ENCODE measurements at regions not wholly inside any gene's neighbourhood (a gene's known extent, or its start where the extent isn't known, plus 50 kb on each side); places are given as distances from the start of the nearest gene placed in this dataset.

- no peak for DNase-seq (ENCODE audit: low spot score)
Measured at GRCh38 chr1:5568321-5568720, 423.9 kb downstream of the NPHP4 start.

- DNase-seq (ENCODE audit: low spot score), result no peak
Measured at GRCh38 chr1:5567839-5568238, 424.4 kb downstream of the NPHP4 start.

- DNase-seq (ENCODE audit: low spot score), result no peak
Measured at GRCh38 chr1:5566924-5567323, 425.3 kb downstream of the NPHP4 start.

- DNase-seq (ENCODE audit: low spot score), result no peak
Measured at GRCh38 chr1:5565281-5566125, 426.7 kb downstream of the NPHP4 start.

DNA sequence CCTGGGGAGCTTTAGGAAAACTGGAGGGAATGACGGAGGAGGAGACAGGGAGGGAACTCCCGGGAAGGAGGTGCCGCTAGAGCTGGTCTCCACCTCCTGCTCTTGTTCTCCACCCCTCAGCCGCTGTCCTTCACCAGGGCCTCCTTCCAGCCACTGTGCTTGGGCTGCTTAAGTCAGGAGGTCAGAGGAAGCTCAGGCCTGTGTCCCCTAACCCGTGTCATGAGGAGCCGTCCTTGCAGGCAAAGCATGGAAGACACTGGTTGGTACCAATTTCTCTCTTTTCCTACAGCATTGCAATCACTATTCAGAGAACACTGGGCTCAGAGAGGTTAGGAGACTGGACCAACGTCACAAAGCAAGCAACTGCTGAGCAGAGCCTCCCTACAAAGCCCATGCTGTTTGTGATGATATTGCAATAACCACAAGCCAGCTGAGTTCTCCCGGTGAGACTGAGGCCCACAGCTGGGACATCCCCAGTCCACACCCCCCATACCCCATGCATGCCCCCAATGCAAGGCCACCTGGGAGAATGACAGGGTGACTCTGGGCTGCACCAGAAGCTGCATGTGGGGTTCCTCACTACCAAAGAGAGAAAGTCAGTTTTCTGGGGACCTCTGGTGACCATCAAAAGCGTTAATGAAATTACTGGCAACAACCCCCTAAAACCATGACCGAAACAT, 427.5 kb downstream of the NPHP4 start:
- no peak for DNase-seq (ENCODE audit: low spot score)

DNA sequence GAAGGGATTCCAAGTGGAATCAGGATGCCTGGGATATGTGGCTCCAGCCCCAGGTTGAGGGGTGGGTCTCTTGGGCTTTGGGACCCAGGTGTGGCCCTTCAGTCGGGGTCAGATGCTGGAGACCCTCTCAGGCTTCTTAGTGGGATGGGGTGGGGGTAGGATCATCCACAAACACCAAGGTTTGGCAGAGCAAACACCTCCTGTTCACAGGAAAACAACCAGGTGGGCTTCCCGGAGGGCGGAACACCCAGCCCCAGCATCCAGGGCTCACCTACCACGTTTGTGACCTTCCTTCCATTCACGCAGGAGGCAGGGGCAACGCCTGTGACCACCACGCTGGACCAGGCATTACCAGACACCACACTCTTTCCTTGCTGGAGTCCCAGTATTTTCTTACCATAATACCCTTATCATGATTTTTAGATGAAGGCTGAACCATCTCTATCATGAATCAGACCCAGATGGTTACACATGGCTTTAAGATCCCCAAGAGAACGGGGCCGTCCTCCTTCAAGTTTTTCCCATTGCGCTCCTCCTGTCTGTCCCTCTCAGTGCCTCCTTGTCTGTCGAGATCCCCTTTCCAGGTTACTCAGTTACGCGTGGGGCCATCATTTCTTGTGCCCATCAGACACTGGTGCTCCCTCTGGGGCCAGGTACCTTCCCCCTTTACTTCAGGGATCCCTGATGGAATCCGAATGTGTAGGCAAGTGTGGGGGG, 428.2 kb downstream of the NPHP4 start:
- no peak for DNase-seq (ENCODE audit: low spot score)

DNA sequence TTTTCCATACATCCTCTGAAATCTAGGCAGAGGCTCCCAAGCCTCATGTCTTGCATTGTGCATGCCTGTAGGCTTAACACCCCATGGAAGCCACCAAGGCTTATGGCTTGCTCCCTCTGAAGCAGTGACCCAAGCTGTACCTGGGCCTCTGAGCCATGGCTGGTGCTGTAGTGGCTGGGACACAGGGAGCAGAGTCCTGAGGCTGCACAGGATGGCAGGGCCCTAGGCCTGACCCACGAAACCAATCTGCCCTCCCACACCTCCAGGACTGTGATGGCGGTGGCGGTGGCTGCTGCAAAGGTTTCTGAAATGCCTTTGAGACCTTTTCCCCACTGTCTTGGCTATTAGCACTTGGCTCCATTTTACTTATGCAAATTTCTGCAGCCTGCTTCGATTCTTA, 429.5 kb downstream of the NPHP4 start:
- no peak for DNase-seq (ENCODE audit: low spot score)

DNA sequence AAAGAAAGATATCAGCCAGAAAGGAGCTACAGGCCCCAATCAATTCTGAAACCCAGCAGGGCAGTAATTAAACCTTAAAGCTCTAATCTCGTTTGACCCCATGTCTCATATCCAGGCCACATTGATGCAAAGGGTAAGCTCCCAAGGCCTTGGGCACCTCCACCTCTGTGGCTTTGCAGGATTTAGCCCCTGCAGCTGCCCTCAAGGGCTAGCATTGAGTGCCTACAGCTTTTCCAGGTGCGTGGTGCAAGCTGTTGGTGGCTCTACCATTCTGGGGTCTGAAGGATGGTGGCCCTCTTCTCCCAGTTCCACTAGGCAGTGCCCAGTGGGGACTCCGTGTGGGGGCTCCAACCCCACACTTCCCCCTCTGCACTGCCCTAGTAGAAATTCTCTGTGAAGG, 429.9 kb downstream of the NPHP4 start:
- no peak for DNase-seq (ENCODE audit: low spot score)

GRCh38 chr1:5559078-5559477, 433.1 kb downstream of the NPHP4 start:
- no peak for DNase-seq (ENCODE audit: low spot score)

- DNase-seq (ENCODE audit: low spot score), result no peak
Measured at GRCh38 chr1:5555853-5556252, 436.4 kb downstream of the NPHP4 start.

DNA sequence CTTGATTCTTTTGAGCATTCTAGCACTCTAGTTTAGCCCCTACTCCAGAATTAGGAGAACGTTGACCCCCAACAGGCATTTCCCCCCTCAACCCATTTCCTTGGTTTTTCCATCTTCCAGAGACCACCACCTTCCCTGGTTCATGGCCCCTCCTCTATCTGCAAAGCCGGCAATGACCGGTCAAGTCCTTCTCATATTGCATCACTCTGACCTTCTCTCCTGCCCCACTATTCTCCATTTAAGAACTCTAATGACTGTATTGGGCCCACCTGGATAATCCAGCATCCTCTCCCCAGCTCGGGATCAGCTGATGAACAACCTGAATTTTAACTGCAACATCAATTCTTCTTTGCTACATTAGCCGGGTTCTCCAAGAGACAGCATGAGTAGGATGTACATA, 437.4 kb downstream of the NPHP4 start:
- DNase-seq (ENCODE audit: low spot score), result no peak

DNA sequence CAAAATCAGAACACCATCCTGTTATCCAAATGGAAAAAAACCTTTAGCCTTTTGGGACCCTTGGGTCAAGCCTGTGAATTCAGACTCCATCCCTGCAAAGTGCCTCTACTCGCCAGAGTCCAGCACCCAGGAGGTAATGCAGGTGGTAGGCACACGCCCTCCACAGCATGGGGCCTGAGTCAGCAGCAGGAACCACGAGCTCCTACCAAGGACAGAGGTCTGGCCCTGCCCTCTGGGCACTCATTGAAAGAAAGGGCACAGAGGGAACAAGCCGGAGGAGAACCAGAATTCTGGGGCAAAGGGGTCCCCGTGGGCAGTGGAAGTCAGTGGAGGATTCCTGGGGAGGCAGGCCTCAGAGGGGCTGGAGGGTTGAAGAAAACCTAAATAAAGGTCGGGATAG, 438.1 kb downstream of the NPHP4 start:
- no peak for DNase-seq (ENCODE audit: low spot score)

DNA sequence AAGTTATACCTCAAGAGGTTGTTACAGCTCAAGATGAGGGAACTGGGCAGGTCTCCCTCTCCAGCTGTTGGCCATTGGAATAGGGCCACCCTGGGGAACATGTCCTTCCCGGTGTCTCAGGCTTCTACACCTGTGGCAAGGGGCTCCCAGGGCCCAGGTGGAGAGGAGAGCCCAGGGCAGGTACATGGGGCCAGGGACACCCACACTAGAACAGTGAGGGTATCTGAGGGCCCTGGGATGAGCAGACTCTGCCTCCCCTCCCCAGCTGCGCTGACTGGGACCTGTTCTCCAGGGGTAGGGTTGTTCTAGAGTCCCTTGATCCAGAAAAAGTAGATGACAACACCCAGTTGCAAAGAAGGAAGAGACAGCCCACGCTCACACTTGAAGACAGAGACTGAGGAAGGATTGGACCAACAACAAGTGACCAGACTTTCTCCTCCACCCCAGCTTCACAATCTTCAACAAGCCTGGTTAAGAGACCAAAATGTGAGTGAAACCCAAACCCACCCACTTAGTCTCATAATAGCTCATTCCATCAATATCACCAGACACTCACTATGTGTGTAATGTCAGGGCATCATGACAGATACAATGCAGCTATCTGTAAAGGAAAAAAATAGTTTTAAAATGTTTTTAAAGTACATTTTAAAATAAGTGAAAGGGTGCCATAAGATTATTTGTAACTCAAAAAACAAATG, 439.3 kb downstream of the NPHP4 start:
- DNase-seq (ENCODE audit: low spot score), result no peak

DNA sequence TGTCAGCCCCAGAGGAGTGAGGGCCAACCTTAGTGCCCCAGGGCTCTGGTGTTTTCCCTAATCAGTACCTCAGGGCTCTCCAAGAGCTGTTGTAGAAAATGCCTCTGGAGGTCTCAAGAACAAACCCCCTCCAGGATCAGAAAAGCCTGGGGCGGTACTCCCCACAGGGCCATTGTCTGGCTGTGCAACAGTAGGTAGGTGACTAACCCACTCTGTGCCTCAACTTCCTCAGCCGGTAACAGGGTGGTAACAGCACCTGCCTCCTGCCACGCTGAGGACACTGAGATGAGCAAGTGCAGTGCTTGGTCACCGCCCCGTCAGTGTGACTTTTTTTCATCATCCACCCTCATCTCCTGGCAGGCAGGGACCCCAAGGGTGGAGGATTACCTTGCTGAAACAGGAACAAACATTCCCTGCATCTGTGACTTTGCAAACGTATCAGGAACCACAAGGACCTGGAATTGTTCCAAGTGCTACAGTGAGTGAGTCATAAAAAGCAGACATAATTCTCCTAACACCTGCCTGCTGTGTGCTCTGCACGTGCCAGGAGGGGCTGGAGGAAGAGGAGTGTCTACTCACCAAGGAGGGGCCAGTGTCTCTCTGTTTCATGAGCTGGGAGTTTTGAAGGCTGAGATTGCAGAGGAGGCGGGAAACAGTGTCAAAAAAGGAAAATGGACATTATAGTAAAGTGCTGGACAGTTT, 440.8 kb downstream of the NPHP4 start:
- DNase-seq (ENCODE audit: low spot score), result no peak

GRCh38 chr1:5548266-5548665, 444.0 kb downstream of the NPHP4 start:
- no peak for DNase-seq (ENCODE audit: low spot score)

- no peak for DNase-seq (ENCODE audit: low spot score)
Measured at GRCh38 chr1:5543235-5543634, 449.0 kb downstream of the NPHP4 start.

DNA sequence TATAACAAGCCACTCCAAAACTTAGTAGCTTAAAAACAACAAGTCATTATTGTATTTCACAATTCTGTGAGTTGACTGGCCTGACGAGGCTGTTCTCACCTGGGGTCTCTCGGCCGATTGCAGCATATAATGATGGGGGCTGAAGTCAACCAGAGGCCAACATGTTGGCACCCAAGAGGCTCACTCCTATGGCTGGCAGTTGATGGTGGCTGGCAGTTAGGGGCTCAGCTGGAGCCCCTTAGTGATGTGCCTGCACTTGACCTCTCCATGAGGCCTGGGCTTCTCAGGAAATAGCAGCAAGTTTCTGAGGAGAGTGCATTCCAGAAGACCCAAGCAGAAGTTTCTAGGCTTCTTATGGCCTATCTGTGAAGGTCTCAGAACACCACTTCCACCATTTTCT, 459.4 kb downstream of the NPHP4 start:
- no peak for DNase-seq (ENCODE audit: low spot score)

GRCh38 chr1:5526822-5527551, 465.2 kb downstream of the NPHP4 start:
- DNase-seq (ENCODE audit: low spot score), result no peak

- no peak for DNase-seq (ENCODE audit: low spot score)
Measured at GRCh38 chr1:5526385-5526750, 465.9 kb downstream of the NPHP4 start.

DNA sequence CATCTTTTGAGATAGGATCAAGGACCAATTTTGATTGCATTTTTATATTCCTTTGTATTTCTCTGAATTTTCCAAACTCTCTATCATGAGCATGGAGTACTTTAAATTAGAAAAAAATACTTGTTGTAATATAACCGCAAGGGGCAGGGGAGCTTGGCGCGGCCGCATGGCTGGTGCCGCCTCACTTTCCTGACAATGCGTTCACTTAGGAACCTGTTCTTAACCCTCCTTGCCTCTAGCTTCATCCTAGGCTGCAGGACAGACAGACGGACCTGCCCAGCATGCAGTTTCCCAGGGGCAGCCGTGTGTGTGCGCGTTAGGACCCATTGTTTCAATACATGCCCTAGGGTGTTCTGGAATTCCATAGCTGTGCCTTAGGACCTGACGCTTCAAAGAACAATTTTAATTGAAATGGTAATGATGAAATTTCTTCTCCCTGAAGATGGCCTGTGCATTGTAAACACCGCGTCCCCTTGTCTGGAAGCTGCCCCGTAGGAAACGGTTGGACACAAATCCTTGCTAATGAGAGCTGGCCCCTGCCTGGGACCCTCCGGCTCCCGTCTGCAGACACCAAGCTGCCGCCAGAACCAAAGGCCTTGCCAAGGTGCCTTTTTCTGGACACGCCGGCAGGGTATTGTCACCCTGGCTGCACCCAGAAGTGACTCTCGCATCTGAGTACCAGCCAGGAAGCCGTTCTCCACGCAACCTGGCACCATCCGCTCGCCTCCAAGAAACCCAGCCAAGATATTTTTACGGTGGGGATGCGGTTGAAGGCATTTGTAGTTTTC, 466.4 kb downstream of the NPHP4 start:
- no peak for DNase-seq (ENCODE audit: low spot score)

All from COLO829 (cell line).